NCI-H510A treated with DMSO at 0.1 percent for 48 hours (cell line): ENCODE measurements at regions not wholly inside any gene's neighbourhood (a gene's known extent, or its start where the extent isn't known, plus 50 kb on each side); places are given as distances from the start of the nearest gene placed in this dataset.
"Not testable (repeated sequence)": the region's sequence is repeated elsewhere in the genome, so short reads cannot be mapped to it uniquely, and the experiment has no call there.

Source experiments
- DNase-seq: peaks from one replicate; lab custom pipeline; 2025; lab: John Stamatoyannopoulos, UW

DNA sequence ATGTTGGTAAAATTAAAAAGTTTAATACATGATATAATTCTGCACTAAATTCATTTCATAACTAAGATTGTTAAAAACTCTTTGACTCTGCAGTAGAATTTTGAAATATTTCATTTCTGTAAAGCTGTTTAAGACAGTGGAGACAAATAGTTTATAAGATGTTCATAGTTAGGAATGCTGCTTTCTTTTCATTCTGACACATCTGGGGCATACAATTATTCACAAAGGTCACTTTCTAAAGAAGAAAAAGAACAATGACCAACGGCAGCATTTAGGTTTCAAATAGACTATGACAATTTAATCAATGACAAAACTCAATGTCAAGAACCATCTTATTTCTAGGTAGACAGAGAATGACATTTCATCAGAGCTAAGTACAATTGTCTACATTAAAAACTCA, 1422.1 kb downstream of the PCDH9 start:
- no peak for DNase-seq

GRCh38 chr13:65803530-65804392, 1426.4 kb downstream of the PCDH9 start:
- DNase-seq, result no peak

GRCh38 chr13:65789815-65790214, 1440.3 kb downstream of the PCDH9 start:
- DNase-seq, result no peak

DNA sequence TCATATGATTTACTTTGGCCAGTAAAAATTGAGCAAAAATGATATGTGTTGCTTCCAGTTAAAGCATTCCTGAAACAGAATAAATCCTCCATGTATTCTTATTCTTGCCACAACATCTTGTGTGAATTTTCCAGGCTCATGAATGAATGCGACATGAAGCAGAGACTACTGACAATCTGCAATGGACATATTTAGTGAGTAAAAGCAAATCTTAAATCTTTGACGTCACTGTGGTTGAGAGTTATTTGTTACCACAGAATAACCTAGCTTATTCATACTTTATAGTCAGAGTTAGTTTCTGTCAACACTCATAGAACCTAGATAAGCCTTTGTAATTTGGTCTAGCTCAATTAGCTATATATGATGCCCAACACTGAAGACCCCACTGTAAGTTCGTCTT, 1443.1 kb downstream of the PCDH9 start:
- DNase-seq, result no peak

DNA sequence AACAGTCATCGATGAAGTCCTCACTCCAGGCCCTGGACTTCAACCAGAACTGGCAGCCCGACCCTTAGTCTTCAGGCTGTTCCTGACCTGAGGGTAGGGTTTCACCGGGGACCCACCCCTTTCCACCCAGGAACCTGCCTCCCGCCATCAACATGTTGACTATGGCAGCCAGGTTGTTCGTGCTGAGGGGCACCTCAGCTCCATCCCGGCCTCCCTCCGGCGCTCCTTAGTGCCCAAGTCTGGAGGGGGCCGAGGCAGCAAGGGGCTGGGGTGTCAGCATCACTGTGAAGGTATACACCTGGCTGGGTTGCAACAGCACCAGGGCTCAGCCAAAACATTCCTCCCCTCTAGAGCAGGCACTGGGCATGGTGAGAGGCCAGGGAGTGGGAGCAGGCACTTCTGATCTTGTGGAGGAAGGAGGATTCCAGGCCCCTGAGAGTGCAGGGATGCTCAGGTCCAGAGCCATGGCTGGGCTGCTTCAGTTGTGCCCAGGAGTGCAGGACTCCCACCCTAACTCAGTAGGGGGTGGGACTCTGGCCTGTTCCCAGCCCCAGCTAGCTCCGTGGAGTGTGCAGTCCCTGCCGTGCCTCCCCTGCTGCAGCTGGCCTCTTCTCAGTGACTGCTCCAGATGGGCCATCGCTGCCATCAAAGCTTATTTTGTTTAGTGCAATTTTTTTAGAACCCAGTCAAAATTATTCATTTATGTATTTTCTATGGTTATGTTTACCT, 1445.9 kb downstream of the PCDH9 start:
- no peak for DNase-seq

DNA sequence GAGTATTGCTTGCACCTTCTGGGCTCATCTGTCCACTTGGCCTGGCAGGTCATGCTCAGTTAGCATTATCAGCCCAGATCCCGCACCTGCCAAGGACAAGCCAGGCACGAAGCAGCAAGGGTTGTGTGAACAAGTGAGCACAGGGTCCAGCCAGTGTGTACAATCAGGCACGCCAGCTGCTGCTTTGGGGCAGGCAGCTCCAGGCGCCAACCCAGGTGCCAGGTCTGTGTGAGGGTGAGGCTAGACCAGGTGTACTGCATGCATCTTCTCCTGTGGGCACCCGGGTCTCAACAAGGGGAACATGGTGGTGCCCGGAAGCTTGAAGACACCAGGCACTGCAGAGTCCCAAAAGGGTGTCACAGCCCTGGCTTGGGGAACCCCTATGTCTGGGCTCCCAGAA, 1446.8 kb downstream of the PCDH9 start:
- no peak for DNase-seq

DNA sequence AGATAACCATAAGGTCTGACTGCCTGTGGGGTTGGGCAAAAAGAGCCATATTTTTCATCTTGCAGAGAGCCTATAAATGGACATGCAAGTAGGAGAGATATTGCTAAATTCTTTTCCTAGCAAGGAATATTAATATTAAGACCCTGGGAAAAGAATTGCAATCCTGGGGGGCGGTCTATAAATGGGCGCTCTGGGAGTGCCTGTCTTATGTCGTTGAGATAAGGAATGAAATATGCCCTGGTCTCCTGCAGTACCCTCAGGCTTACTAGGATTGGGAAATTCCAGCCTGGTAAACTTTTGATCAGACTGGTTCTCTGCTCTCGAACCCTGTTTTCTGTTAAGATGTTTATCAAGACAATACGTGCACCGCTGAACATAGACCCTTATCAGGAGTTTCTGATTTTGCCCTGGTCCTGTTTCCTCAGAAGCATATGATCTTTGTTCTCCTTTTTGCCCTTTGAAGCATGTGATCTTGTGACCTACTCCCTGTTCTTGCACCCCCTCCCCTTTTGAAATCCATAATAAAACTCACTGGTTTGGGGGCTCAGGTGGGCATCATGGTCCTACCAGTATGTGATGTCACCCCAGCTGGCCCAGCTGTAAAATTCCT, 1458.3 kb downstream of the PCDH9 start:
- DNase-seq, result not testable (repeated sequence)

DNA sequence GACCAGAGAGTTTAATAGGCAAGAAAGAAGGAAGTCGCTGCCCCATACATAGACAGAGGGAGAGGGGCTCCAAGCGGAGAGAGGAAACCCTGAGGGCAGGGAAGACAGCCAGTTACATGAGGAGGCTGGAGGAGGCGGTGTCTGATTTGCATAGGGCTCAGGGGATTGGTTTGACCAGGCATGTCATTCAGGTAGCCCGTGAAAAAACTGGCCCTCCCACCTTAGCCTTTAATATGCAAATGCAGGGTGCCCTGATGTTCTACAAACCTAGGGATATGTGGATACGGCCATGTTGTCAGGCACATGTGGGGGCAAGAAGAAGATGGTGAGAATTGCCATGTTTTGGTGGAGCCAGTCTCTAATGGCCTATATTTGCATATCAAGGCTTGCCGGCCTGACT, 1461.6 kb downstream of the PCDH9 start:
- no peak for DNase-seq

- no peak for DNase-seq
Observed at GRCh38 chr13:65763811-65764210, 1466.3 kb downstream of the PCDH9 start.

DNA sequence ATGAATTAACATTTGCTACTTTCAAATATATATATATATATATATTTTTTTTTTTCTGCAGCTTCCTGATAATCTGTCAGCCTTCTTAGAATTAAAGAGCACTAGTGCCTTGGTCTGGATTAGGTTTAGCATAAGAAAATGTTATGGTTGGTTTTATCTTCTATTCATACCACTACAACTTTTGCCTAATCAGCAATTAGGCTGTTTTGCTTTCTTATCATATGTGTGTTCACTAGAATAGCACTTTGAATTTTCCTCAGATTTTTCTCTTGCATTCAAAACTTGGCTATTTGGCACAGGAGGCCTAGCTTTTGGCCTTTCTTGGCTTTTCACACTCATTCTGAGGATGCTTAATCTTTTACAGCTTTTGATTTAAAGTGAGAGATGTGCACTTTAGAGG, 1468.1 kb downstream of the PCDH9 start:
- no peak for DNase-seq

DNA sequence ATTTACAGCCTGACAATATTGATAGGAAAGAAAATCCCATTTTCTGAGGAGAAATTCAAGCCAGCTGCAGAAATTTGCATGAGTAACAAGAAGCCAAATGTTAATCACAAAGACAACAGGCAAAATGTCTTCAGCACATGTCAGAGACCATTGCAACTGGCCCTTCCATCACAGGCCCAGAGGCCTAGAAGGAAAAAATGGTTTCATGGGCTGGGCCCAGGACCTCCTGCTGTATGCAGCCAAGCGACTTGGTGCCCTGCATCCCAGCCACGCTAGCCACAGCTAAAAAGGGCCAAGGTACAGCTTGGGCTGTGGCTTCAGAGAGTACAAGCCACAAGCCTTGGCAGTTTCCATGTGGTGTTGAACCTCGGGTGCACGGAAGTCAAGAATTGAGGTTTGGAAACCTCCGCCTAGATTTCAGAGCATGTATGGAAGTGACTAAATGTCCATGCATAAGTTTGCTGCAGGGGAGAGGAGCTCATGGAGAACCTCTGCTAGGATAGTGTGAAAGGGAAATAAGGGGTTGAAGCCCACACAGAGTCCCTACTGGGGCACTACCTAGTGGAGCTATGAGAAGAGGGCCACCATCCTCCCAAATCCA, 1474.0 kb downstream of the PCDH9 start:
- DNase-seq, result no peak

GRCh38 chr13:65748227-65748626, 1481.9 kb downstream of the PCDH9 start:
- no peak for DNase-seq

DNA sequence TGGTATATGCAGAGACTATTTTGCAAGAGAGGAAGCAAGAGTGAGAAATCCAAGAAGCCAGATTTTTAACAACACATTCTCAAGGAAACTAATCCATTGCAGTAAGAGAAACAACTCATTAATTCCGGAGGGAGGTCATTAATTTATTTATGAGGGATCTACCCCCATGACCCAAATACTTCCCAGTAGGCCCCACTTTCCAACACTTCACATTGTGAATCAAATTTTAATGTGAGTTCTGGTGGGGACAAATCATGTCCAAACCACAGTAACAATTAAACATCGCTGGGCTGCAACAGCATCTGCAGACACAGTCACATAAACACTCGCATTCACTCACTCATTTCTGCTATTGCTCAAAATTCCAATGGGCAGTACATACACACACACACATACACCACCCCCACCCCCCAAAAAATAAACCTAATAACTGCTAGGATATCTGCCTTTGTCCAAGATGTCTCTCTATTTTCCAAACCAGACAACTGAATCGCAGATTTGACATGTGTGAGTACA, 1483.7 kb downstream of the PCDH9 start:
- no peak for DNase-seq

DNA sequence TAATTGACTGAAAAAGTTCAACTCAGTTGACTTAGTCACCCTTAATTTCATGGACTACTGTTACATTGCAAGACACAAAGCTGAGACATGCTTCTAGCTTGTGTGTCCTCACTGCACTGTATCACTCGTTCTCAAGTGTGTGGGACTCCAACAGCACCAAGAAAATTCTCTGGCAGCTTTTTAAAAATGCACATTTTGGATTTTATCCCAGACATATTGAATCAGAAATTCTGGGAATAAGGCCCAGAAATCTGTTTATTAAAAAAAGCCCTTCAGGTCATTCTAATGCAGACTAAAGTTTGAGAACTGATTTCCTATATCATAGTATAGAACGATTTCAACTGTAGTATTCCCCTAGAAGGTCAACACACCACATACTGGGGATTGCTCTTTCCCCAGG, 1485.3 kb downstream of the PCDH9 start:
- no peak for DNase-seq

GRCh38 chr13:65733110-65733509, 1497.0 kb downstream of the PCDH9 start:
- DNase-seq, result no peak

- no peak for DNase-seq
Observed at GRCh38 chr13:65727070-65727469, 1503.1 kb downstream of the PCDH9 start.

DNA sequence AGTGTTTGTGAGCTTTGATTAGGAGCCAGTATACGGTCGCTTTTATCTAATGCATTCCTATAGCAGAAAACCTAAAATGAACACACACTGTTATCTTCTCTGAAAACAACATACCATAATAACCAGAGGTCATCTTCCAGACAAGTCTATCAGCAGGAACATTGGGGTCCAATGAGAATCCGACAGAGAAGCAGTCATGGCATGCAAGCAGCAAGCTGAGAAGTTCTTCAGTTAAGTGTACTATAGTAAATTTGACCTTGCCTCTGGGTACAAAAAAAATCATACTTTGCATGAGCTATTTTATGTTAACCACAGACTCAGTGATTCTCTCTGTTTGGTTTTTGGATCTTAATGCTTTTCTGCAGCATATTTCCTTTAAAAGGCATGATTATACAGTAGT, 1505.1 kb downstream of the PCDH9 start:
- no peak for DNase-seq

DNA sequence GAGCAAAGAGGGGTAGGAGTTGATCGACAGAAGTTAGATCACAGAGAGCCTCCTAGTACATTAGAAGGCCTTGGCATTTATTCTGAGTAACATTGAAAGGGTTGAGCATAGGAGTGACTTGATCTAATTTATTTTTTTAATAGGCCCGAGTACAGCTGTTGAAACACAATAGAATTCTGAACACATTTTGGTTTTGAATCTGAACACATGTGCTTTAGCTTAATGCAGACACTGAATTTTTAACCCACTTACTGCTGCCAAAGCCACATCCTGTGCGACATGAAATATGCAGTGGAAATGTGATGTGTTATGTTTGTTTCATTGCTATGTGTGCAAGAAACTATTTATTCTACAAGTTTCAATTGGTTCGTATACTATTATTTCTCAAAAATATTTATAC, 1505.9 kb downstream of the PCDH9 start:
- no peak for DNase-seq

DNA sequence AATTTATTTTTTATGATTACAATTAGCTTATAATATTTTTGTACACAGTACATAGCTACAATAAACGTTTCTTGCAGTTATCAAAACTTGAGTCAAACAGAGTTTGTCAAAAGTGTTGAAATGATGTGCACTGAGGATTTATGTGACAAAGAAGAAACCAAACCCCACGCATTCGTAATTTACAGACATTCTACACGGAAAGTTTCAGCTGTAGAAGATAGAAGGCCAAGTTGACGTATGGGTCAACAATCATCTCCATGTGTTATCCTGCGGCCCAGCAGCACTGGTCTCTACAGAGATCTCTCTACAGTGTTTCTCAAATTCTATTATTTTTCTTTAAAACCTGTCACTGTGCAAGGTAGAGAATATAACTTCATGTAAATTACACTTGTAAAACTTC, 1507.6 kb downstream of the PCDH9 start:
- DNase-seq, result no peak

GRCh38 chr13:65719831-65720230, 1510.3 kb downstream of the PCDH9 start:
- no peak for DNase-seq

GRCh38 chr13:65710514-65710913, 1519.6 kb downstream of the PCDH9 start:
- DNase-seq, result no peak

- no peak for DNase-seq
Observed at GRCh38 chr13:65697843-65698242, 1532.3 kb downstream of the PCDH9 start.
